Nephron progenitor cell (in vitro differentiated cells): ENCODE measurements at regions not wholly inside any gene's neighbourhood (a gene's known extent, or its start where the extent isn't known, plus 50 kb on each side); places are given as distances from the start of the nearest gene placed in this dataset.

Source experiments
- DNase-seq: peaks from one replicate; pipeline ENCODE4 v3.0.0; 2021
- H3K27ac Mint-ChIP-seq: 2 replicates; pipeline ENCODE4 v1.8.0; 2021; ENCODE audit warnings: mild to moderate bottlenecking, moderate library complexity, mixed read lengths
- H3K27me3 Mint-ChIP-seq: 2 replicates; pipeline ENCODE4 v1.8.0; 2021; ENCODE audit warnings: mild to moderate bottlenecking, low read depth, mixed read lengths; ENCODE audit not compliant: poor library complexity
- H3K36me3 Mint-ChIP-seq: 2 replicates; pipeline ENCODE4 v1.8.0; 2021; ENCODE audit warnings: low read depth, mixed read lengths
- H3K4me1 Mint-ChIP-seq: 2 replicates; pipeline ENCODE4 v1.8.0; 2021; ENCODE audit warnings: mixed read lengths
- H3K4me3 Mint-ChIP-seq: 2 replicates; pipeline ENCODE4 v1.8.0; 2021; ENCODE audit warnings: mild to moderate bottlenecking, moderate library complexity, mixed read lengths
- H3K9me3 Mint-ChIP-seq: 2 replicates; pipeline ENCODE4 v1.8.0; 2021; ENCODE audit warnings: mild to moderate bottlenecking, moderate library complexity, mixed read lengths
- TF ChIP-seq, protein P1 (sequence below): fragments of 200-600 bp; sonication (generic); IDR thresholded peaks from 2 replicates; pipeline ENCODE4 v1.5.0; 2021; ENCODE audit warnings: antibody characterized with exemption

DNA sequence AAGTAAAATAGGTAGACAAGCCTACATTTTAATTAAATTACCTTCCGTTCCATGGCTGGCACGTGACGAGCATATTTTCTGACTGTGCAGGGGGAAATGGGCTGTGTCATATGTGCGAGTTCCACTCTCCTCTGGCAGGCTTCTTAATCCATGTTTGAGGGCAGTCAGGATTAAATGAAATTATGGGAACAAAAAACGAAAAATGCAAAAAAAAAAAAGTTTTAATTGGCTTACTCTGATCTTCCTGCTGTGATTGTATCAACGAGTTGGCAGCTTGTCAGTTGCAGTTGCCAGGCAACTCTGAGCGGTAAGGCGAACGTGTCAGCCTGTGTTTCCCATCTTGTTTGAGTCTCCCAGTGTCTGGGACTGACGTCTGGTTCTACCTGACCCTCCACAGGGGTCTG, 302.9 kb upstream of the XYLT1 start:
- no peak overlapping the region for H3K4me3 Mint-ChIP-seq
- TF ChIP-seq, protein P1, sequence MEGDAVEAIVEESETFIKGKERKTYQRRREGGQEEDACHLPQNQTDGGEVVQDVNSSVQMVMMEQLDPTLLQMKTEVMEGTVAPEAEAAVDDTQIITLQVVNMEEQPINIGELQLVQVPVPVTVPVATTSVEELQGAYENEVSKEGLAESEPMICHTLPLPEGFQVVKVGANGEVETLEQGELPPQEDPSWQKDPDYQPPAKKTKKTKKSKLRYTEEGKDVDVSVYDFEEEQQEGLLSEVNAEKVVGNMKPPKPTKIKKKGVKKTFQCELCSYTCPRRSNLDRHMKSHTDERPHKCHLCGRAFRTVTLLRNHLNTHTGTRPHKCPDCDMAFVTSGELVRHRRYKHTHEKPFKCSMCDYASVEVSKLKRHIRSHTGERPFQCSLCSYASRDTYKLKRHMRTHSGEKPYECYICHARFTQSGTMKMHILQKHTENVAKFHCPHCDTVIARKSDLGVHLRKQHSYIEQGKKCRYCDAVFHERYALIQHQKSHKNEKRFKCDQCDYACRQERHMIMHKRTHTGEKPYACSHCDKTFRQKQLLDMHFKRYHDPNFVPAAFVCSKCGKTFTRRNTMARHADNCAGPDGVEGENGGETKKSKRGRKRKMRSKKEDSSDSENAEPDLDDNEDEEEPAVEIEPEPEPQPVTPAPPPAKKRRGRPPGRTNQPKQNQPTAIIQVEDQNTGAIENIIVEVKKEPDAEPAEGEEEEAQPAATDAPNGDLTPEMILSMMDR = no peak
- peaks cover 8% of the 10 kb centered on the region for H3K9me3 Mint-ChIP-seq
- H3K27me3 Mint-ChIP-seq = peaks cover 10% of the 10 kb centered on the region
- H3K36me3 Mint-ChIP-seq = no peaks in the 10 kb centered on the region
- peaks cover 12% of the 10 kb centered on the region for H3K4me1 Mint-ChIP-seq
- DNase-seq = no peak
- H3K27ac Mint-ChIP-seq = no peak overlapping the region

DNA sequence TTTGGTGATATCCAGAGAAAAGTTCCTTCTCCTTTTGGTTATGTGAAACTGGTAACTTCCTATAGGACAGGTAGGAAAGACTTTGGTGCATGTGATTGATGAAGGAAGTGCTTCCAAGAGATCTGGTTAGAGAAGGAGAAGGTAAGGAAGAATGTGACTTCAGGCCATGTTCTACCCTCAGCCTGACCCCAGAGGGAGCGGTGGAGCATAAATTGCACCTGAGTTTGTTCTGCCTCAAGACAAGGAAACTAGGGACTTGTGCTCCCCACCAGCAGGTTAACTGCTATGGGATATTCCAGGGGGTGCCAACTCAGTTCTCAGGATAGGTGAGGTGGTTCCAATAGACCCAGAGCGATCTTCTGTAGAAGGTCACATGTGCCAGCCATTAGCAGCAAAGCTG, 299.3 kb upstream of the XYLT1 start:
- Mint-ChIP-seq H3K4me1 (peaks cover 6% of the 10 kb centered on the region), H3K27ac (no peak overlapping the region), H3K27me3 (peaks cover 10% of the 10 kb centered on the region), H3K9me3 (peaks cover 8% of the 10 kb centered on the region), H3K36me3 (no peaks in the 10 kb centered on the region), H3K4me3 (no peak overlapping the region)
- no peak for DNase-seq
- TF ChIP-seq, protein P1 = no peak

DNA sequence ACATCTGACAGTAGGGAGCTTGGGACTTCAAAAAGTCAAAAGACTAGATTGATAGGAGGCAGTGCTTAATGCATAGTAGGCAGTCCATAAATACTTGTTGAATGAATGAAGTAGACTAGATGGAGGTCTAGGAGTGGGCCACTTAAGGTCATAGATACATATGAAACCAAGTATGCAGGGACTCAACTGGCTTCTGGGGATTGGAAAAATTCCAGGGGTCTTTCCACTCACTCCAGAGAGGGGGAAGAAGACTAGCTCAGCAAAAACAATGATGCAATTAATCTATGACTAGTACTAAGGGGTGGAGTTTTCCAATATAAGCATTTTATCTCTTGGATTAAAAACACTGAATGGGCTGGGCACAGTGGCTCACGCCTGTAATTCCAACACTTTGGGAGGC, 298.3 kb upstream of the XYLT1 start:
- peaks cover 10% of the 10 kb centered on the region for H3K27me3 Mint-ChIP-seq
- H3K9me3 Mint-ChIP-seq = peaks cover 8% of the 10 kb centered on the region
- TF ChIP-seq, protein P1 = no peak
- H3K4me1 Mint-ChIP-seq = peaks cover 6% of the 10 kb centered on the region
- no peak for DNase-seq
- H3K27ac Mint-ChIP-seq = no peak overlapping the region
- H3K4me3 Mint-ChIP-seq = no peak overlapping the region
- no peaks in the 10 kb centered on the region for H3K36me3 Mint-ChIP-seq

DNA sequence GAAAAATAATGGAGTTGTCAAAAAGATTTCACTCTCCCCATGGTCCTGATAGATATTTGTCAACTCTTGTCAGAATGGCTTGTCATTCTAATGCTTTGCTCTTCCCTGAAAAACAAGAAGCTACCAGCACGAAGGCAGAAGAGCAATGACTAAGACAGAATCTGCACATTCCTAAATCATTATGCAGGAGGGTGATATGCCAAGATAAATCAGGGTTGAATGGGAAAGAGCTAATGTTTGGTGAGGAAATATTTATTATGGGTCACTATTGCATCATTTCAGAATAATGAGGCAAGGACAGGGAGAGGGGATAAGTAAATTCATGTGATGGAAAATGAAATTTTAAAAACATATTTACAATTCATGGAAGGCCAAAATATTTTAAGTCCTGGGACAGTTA, 297.5 kb upstream of the XYLT1 start:
- no peak overlapping the region for H3K27ac Mint-ChIP-seq
- peaks cover 10% of the 10 kb centered on the region for H3K27me3 Mint-ChIP-seq
- peaks cover 8% of the 10 kb centered on the region for H3K9me3 Mint-ChIP-seq
- no peaks in the 10 kb centered on the region for H3K36me3 Mint-ChIP-seq
- TF ChIP-seq, protein P1 = no peak
- H3K4me3 Mint-ChIP-seq = no peak overlapping the region
- no peak for DNase-seq
- H3K4me1 Mint-ChIP-seq = peaks cover 6% of the 10 kb centered on the region

DNA sequence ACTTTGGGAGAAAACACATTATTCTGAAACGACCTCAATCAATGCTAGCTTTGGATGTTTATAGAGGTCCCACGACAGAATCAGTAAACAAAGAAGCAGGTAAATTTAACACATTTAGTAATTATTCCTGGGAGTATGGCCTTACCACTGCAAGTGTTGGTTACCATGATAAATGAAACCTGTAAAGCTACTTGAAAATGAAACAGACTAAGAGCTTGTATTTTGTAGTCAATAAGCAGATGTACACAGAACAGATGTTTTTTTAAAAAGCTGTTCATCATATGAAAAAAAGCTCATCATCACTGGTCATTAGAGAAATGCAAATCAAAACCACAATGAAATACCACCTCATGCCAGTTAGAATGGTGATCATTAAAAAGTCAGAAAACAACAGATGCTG, 295.3 kb upstream of the XYLT1 start:
- DNase-seq = no peak
- H3K9me3 Mint-ChIP-seq = peaks cover 8% of the 10 kb centered on the region
- H3K27ac Mint-ChIP-seq = no peak overlapping the region
- no peak overlapping the region for H3K4me3 Mint-ChIP-seq
- H3K36me3 Mint-ChIP-seq = no peaks in the 10 kb centered on the region
- peaks cover 17% of the 10 kb centered on the region for H3K4me1 Mint-ChIP-seq
- TF ChIP-seq, protein P1 = no peak
- peaks cover 10% of the 10 kb centered on the region for H3K27me3 Mint-ChIP-seq

DNA sequence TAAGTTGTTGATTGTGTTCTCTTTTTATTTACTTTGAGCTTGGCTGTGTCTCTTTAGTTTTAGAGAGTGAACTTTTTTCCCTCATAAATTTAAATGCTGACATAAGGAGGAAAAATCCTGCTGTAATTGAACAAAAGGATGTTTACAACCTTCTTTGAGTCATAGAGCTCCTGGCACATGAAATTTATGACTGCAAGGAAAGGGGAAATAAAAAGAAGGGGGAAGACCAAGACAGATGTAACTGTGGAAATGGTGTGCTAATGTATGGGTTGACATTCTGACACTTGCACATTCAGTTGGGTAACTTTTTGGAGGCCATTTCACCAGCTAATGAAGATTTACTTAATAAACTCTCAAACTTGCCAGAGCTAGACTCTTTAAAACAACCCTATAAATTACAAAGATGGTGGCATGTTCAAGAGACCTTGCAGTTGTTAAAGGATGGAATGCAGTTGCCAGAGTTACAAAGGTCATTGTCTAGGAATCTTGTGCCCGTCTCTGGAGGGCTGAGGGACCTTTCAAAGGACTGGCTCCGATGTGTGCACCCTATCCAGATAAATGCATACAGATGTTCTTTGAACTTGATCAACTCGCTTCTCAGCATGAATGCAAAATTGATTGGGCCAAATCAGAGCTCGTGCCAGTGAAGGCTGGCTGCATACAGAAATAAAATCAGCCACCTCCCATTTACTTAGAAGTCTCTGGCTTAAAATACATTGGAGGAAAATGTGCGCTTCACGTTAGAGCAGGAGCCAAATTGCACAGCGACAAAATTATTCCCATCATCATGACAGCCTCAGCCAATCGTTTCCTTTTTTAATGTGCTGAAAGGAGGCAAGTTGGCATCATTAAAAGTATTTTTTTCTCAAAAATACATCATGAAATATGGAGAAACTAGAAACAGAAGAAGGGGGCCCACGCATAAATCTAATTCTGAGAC, 289.0 kb upstream of the XYLT1 start:
- H3K9me3 Mint-ChIP-seq = peaks cover 4% of the 10 kb centered on the region
- peak; percentile 31 for DNase-seq
- H3K4me1 Mint-ChIP-seq = peaks cover 67% of the 10 kb centered on the region
- TF ChIP-seq, protein P1 = no peak
- H3K4me3 Mint-ChIP-seq = peak overlapping the region; percentile 49
- H3K27me3 Mint-ChIP-seq = peaks cover 5% of the 10 kb centered on the region
- H3K36me3 Mint-ChIP-seq = no peaks in the 10 kb centered on the region
- peak overlapping the region; percentile 93 for H3K27ac Mint-ChIP-seq
